ENCODE measurements at regions not wholly inside any gene's neighbourhood (a gene's known extent, or its start where the extent isn't known, plus 50 kb on each side); places are given as distances from the start of the nearest gene placed in this dataset.

GRCh38 chr6:150456466-150456865, 87.7 kb downstream of the IYD start:
- no peak overlapping the region for H3K4me3 Mint-ChIP-seq
- peak overlapping the region in 2 of 3 experiments; percentile 10 to 20 for H3K27ac Mint-ChIP-seq
- H3K27me3 Mint-ChIP-seq (ENCODE audit: low read depth) = no peaks in the 10 kb centered on the region
- H3K36me3 Mint-ChIP-seq (ENCODE audit: low read depth) = no peaks in the 10 kb centered on the region
- H3K4me1 Mint-ChIP-seq = peaks cover 50% of the 10 kb centered on the region
- TF ChIP-seq CTCF (IDR thresholded peaks at IDR 0.05; ENCODE audit: unreplicated experiment in 3 of 3) = no peak
- peaks cover 2% of the 10 kb centered on the region for H3K9me3 Mint-ChIP-seq

- H3K4me1 Mint-ChIP-seq = peaks cover 44% of the 10 kb centered on the region
- TF ChIP-seq CTCF (IDR thresholded peaks at IDR 0.05; ENCODE audit: unreplicated experiment in 3 of 3) = no peak
- H3K27me3 Mint-ChIP-seq (ENCODE audit: low read depth) = no peaks in the 10 kb centered on the region
- H3K9me3 Mint-ChIP-seq = peaks cover 2% of the 10 kb centered on the region
- no peak overlapping the region for H3K4me3 Mint-ChIP-seq
- H3K36me3 Mint-ChIP-seq (ENCODE audit: low read depth) = no peaks in the 10 kb centered on the region
- H3K27ac Mint-ChIP-seq = peak overlapping the region in 2 of 3 experiments; percentile 14 to 20
Observed at GRCh38 chr6:150456902-150457643, 88.3 kb downstream of the IYD start.

GRCh38 chr6:150458579-150458978, 89.8 kb downstream of the IYD start:
- H3K36me3 Mint-ChIP-seq (ENCODE audit: low read depth) = no peaks in the 10 kb centered on the region
- peaks cover 6% of the 10 kb centered on the region for H3K27me3 Mint-ChIP-seq (ENCODE audit: low read depth)
- no peak overlapping the region for H3K4me3 Mint-ChIP-seq
- TF ChIP-seq CTCF (IDR thresholded peaks at IDR 0.05; ENCODE audit: unreplicated experiment in 3 of 3) = no peak
- peaks cover 12% of the 10 kb centered on the region for H3K9me3 Mint-ChIP-seq
- H3K4me1 Mint-ChIP-seq = peaks cover 29% of the 10 kb centered on the region
- H3K27ac Mint-ChIP-seq = no peak overlapping the region

- Mint-ChIP-seq H3K4me3 (no peak overlapping the region), H3K27me3 (ENCODE audit: low read depth) (peaks cover 7% of the 10 kb centered on the region), H3K27ac (no peak overlapping the region), H3K9me3 (peaks cover 12% of the 10 kb centered on the region), H3K4me1 (no peaks in the 10 kb centered on the region), H3K36me3 (ENCODE audit: low read depth) (no peaks in the 10 kb centered on the region)
- TF ChIP-seq CTCF (IDR thresholded peaks at IDR 0.05; ENCODE audit: unreplicated experiment in 3 of 3) = no peak
Observed at GRCh38 chr6:150463852-150464251, 95.0 kb downstream of the IYD start.

- peaks cover 13% of the 10 kb centered on the region for H3K9me3 Mint-ChIP-seq
- no peak overlapping the region for H3K4me3 Mint-ChIP-seq
- no peaks in the 10 kb centered on the region for H3K4me1 Mint-ChIP-seq
- no peak for TF ChIP-seq CTCF (IDR thresholded peaks at IDR 0.05; ENCODE audit: unreplicated experiment in 3 of 3)
- H3K36me3 Mint-ChIP-seq (ENCODE audit: low read depth) = no peaks in the 10 kb centered on the region
- peaks cover 7% of the 10 kb centered on the region for H3K27me3 Mint-ChIP-seq (ENCODE audit: low read depth)
- no peak overlapping the region for H3K27ac Mint-ChIP-seq
Observed at GRCh38 chr6:150464966-150465365, 96.2 kb downstream of the IYD start.

GRCh38 chr6:150465610-150466009, 96.8 kb downstream of the IYD start:
- Mint-ChIP-seq H3K27me3 (ENCODE audit: low read depth) (peaks cover 7% of the 10 kb centered on the region), H3K36me3 (ENCODE audit: low read depth) (no peaks in the 10 kb centered on the region), H3K4me1 (no peaks in the 10 kb centered on the region), H3K27ac (no peak overlapping the region), H3K9me3 (peaks cover 13% of the 10 kb centered on the region), H3K4me3 (no peak overlapping the region)
- TF ChIP-seq CTCF (IDR thresholded peaks at IDR 0.05; ENCODE audit: unreplicated experiment in 3 of 3) = no peak

All from nephron (organoid).